Cardiac muscle cell (in vitro differentiated cells and primary cell): ENCODE measurements at regions not wholly inside any gene's neighbourhood (a gene's known extent, or its start where the extent isn't known, plus 50 kb on each side); places are given as distances from the start of the nearest gene placed in this dataset.
A peak's percentile ranks its signal among the peaks of the same experiment; 100 is the strongest.

Experiments used
- DNase-seq, 2 donors: peaks; one replicate each; pipeline versions ENCODE4 v3.0.0 to v3.0.0-alpha.2; 2010 to 2017; ENCODE audit warnings: low read depth in 1 of 2, low spot score in 1 of 2
- H3K27ac ChIP-seq: fragments of 200-600 bp; sonication (generic); 2 replicates; pipeline ENCODE4 v1.5.1; 2016
- H3K27me3 ChIP-seq: fragments of 200-600 bp; sonication (generic); 2 replicates; pipeline ENCODE4 v1.6.0; 2016; ENCODE audit warnings: control low read depth
- H3K36me3 ChIP-seq: fragments of 200-600 bp; sonication (generic); 2 replicates; pipeline ENCODE4 v1.5.1; 2016; ENCODE audit warnings: control low read depth
- H3K4me1 ChIP-seq: fragments of 200-600 bp; sonication (generic); 2 replicates; pipeline ENCODE4 v1.8.1; 2017; ENCODE audit warnings: low read depth, mild to moderate bottlenecking, mixed run types
- H3K4me3 ChIP-seq: fragments of 200-600 bp; sonication (generic); 2 replicates; pipeline ENCODE4 v1.5.1; 2016; ENCODE audit warnings: mild to moderate bottlenecking
- H3K9me3 ChIP-seq: fragments of 200-600 bp; sonication (generic); 2 replicates; pipeline ENCODE4 v1.5.1; 2017; ENCODE audit warnings: low read depth, mild to moderate bottlenecking, control low read depth
- CTCF ChIP-seq: IDR thresholded peaks from 2 replicates; pipeline ENCODE4 v1.5.1; 2012; ENCODE audit warnings: low read depth, mild to moderate bottlenecking, low read length

- Histone ChIP-seq H3K27me3 (peaks cover 3% of the 10 kb centered on the region), H3K9me3 (no peaks in the 10 kb centered on the region), H3K27ac (no peak overlapping the region), H3K4me1 (no peaks in the 10 kb centered on the region), H3K4me3 (no peak overlapping the region), H3K36me3 (no peaks in the 10 kb centered on the region)
- DNase-seq = no peak
- no peak for TF ChIP-seq CTCF
These were observed 275.0 kb upstream of the ATP2B1 start for GRCh38 chr12:89983622-89984021.

GRCh38 chr12:89980236-89980635 is 271.6 kb upstream of the ATP2B1 start:
- no peak overlapping the region for H3K4me3 ChIP-seq
- H3K36me3 ChIP-seq = no peaks in the 10 kb centered on the region
- no peaks in the 10 kb centered on the region for H3K27me3 ChIP-seq
- TF ChIP-seq CTCF = no peak
- H3K4me1 ChIP-seq = peaks cover 9% of the 10 kb centered on the region
- H3K27ac ChIP-seq = no peak overlapping the region
- no peaks in the 10 kb centered on the region for H3K9me3 ChIP-seq
- peak in 1 of 2 donors; percentile 73 for DNase-seq

GRCh38 chr12:89977405-89978085 is 268.9 kb upstream of the ATP2B1 start:
- Histone ChIP-seq H3K36me3 (no peaks in the 10 kb centered on the region), H3K4me3 (no peak overlapping the region), H3K27me3 (no peaks in the 10 kb centered on the region), H3K27ac (no peak overlapping the region), H3K9me3 (no peaks in the 10 kb centered on the region), H3K4me1 (peaks cover 9% of the 10 kb centered on the region)
- no peak for DNase-seq
- no peak for TF ChIP-seq CTCF

GRCh38 chr12:89976866-89977265 is 268.2 kb upstream of the ATP2B1 start:
- Histone ChIP-seq H3K36me3 (no peaks in the 10 kb centered on the region), H3K4me3 (no peak overlapping the region), H3K9me3 (no peaks in the 10 kb centered on the region), H3K27me3 (no peaks in the 10 kb centered on the region), H3K27ac (no peak overlapping the region), H3K4me1 (peaks cover 9% of the 10 kb centered on the region)
- no peak for DNase-seq
- no peak for TF ChIP-seq CTCF

- Histone ChIP-seq H3K36me3 (no peaks in the 10 kb centered on the region), H3K27me3 (no peaks in the 10 kb centered on the region), H3K27ac (no peak overlapping the region), H3K4me3 (no peak overlapping the region), H3K9me3 (no peaks in the 10 kb centered on the region), H3K4me1 (peaks cover 9% of the 10 kb centered on the region)
- no peak for TF ChIP-seq CTCF
- DNase-seq = no peak
These were observed 266.9 kb upstream of the ATP2B1 start for GRCh38 chr12:89975574-89975973.
